Renal cortex interstitium (tissue), 11 donors: ENCODE measurements at regions not wholly inside any gene's neighbourhood (a gene's known extent, or its start where the extent isn't known, plus 50 kb on each side); places are given as distances from the start of the nearest gene placed in this dataset.
"Not testable (repeated sequence)": the region's sequence is repeated elsewhere in the genome, so short reads cannot be mapped to it uniquely, and the experiment has no call there.

Experiments used
- DNase-seq, 11 donors: peaks; one replicate each; pipeline ENCODE4 v3.0.0-alpha.2; 2013; ENCODE audit warnings: low read depth in 9 of 11, low spot score in 4 of 11; ENCODE audit errors: extremely low read depth in 1 of 11

DNA sequence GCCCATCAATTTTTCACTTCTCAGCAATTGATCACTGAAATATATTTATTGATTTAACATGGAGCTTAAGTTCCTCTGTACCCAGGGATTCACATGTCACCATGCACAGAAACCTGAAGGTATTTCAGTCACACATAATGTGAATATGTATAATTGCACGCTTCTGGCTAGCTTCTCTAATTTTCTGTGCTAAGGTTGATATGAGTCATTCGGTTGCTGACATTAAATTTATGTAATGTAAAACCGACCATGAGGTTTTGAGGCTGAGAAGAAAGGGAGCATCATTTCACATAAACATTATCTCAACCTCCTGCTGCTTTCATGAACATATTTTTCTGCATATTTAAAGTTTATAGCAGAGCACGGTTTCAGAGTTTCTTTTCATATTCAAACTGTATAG, 381.0 kb upstream of the TPK1 start:
- no peak for DNase-seq

DNA sequence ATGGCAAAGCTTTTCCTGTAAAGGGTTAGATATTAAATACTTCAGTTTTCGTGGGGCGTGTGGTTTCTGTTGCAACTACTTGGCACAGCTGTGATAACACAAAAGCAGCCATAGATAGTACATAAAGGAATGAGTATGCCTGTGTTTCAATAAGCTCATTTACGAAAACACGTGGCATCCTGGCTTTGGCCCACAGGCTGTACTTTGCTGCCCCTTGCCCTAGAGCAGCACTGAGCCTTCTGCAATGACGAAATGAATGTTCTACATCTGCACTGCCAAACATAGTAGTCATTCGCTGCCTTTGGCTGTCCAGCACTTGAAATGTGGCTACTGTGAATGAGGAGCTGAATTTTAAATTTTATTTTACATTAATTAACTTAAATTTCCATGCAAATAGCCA, 376.2 kb upstream of the TPK1 start:
- DNase-seq, result no peak

DNA sequence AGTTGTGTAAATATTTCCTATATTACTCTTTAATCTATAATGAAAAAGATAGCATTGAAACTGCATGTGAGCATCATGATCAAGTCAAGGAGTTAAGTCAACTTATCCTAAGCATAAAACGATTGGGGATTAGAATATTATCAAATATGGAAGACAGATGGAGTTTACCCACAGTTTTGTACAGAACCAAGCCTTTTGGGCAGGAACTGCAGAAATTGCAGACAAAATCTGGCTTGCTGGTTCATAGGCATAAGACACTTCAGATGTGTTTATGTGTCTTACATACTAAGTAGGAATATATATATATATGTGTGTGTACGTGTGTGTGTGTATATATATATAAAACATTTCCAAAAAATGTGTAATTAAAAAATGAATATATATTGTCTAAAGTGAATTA, 375.4 kb upstream of the TPK1 start:
- DNase-seq, result no peak

DNA sequence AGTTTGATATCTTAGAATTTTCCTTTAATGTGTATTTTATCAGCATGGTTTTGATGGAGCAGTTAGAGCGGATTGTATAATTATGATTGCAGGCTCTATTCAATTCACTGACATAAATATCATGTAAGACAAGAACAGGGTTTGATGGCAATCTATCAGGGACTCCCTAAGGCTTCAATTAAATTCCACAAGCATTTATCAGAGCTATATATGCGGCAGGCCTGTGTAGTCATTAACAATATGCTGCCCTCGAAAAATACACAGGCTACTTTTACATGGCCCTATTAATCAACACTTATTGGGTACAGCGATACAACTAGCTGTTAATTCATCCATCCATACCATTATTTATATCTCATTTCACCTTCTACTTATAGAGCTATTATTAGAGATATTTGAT, 358.1 kb upstream of the TPK1 start:
- DNase-seq, result no peak

DNA sequence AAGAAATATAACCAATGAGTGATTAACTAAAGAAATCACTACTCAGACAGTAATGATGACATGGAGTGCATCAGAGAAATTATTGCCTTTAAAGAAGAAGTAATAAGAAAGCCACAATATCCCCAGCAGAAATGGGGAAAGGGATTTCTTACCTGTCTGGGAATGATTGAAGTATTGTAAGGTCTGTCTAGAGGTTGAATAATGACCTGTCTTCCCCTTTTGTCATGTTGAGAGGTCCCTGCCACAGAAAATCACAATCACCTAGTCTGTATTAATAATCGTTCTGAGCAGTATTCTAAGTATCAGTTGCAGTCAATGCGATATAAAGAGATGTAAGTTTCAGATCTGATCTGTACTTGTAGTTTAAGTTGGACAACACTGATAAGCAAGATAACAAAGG, 349.1 kb upstream of the TPK1 start:
- no peak for DNase-seq

DNA sequence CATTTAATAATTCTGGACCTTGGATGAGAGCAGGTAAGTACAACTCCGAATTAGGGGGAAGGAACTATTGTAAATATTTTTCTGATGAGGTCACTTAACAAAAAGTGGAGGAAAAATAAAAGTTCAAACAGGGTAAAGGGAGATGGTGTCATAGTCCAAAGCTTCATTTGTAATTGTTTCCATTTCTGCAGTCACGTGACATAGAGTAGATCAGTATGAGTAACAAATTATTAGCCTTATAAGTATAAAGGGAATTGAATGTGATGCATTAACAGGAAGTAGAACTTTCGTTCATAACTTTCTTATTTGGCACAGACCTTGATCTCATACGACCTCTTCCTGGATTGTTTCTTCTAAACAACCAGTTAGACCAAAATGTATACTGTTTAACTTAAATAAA, 347.2 kb upstream of the TPK1 start:
- no peak for DNase-seq

DNA sequence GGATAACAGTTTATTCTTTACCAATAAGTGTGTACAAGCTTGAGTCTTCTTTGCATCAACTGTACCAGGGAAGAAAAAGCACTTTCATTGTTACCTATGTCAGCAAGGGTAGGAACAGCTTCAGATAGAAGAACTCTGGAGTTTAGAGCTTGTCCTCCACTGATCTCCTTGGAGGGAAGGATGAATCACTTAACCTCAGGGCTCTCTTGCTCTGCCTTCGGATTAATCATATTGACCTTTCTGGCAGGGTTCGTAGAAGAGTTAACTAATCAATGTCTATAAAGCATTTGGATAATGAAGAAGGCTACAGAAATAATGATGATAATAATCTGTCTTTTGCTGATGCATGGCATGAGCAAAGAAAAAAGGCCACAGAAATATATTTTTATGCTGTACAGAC, 339.5 kb upstream of the TPK1 start:
- no peak for DNase-seq

DNA sequence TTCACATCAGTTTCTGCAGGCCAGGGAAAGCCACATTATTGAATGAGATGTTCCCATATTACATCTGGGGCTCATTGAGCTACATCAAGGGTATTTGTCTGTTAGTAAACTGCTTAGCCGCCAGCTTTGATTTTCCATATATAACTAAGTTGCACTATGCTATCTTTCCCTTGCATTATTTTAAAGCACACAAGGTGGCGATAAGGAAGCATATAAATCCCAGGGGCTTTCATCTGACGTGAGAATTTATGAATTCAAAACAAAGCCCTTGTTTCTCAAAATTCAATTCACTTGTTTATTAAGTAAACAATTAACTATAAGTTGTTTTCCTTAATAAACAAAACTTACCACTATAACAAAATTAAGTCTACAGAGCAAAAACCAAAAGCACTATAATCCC, 334.1 kb upstream of the TPK1 start:
- DNase-seq, result peak in 1 of 11 donors; percentile 4

DNA sequence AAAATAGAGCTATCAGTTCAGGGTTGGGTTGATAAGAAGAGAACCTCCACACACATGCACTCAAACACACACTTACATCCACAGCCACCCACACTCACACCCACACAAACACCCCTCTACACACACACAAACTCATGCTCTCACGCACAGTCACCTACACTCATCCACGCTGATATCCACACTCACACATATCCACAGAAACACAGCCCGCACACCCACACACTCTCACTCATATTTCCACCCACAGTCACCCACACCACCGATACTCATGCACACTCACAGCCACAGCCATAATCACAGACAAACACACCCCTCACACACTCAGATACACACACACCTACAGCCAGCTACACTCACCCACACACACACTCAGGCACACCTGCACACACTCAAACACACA, 333.0 kb upstream of the TPK1 start:
- no peak for DNase-seq

DNA sequence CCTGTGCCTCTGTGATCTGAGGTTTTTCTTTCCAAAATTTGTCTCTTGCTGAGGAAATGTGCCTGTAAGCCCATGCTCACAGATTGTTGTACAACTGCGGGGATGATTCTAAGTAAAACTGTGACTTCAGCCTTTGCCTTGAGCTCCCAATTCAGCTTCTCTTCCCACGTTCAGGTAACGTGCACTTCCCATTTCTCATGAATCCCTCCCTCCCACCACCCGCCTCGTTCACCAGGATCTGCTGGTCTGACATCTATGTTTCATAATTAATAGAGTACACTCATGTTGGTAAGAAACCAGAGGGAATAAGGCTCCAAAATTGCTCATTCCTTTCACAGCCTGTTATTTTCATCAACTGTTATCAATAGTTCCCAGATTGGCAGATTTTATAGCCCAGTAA, 332.6 kb upstream of the TPK1 start:
- no peak for DNase-seq

DNA sequence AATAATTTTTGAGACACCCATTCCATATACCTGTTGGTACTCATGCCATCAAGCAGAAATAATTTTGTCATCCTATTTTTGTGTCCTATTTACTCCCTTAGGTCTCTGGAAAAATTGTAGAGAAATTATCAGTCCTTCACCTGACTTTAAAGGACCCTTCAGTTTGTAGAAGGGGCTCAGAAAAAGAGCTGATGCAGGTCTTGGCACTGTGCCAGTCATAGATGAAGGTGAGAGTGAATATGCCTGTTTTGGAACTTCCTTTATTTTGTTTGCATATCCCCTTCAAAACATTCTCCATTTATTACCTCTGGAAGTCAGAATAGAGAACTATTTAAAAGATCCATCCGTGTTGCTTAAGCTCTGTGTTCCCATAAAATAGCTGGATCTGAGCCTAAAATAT, 321.0 kb upstream of the TPK1 start:
- no peak for DNase-seq

DNA sequence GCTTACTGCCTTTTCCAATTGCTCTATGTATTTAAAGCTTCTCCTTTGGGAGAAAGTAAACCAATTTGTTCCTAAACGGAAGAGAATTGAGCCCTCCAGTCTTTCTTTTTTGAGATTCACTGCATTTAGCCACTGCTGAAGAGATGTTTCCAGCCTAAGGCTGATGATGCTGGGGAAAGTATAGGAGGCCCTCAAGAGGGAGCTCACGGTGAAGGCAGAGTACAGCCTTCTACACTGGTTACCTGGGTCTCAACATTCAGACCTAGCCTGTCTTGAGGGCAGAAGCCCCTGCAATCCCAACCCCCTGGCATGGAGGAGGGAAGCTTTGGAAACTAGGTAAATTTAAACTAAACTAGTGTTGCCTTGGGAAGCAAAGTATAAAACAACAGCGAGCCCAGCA, 316.7 kb upstream of the TPK1 start:
- no peak for DNase-seq

DNA sequence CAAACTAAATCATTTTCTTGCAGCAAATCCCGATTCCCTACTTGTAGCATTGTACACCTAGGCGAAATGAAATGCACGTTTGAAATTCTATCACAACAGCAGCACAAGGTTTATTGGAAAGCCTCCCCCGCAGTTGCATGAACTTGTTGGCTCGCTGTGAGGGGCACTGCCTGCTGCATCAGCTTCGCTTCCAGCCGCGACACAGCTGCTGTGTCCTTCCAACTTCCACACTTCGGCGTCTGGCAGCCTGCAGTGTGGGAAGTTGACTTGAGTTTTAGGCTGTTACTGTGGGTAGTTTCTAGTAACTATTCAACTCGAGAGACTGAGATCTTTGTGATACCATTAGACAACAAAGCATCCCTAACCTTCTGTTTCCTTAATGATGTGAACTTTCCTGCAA, 315.8 kb upstream of the TPK1 start:
- peak in 1 of 11 donors; percentile 5 for DNase-seq

DNA sequence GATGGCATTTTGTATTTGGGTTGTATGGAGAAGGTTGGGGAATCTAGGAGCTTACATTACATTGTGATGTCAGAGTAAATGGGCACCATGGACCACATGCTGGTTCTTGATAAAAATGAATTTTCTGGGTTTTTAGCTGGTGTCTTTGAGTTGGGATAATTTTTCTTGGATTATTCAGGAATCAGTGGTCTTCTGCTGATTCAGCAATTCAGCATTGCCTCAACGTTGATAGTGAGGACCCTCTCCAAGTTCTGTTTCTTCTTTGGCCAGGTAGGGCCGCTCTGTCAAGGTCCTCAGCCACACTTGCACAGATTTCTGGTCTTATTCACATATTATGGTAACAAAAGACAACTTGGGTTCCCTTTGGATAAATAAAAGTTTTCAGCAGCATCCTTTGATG, 312.0 kb upstream of the TPK1 start:
- no peak for DNase-seq

DNA sequence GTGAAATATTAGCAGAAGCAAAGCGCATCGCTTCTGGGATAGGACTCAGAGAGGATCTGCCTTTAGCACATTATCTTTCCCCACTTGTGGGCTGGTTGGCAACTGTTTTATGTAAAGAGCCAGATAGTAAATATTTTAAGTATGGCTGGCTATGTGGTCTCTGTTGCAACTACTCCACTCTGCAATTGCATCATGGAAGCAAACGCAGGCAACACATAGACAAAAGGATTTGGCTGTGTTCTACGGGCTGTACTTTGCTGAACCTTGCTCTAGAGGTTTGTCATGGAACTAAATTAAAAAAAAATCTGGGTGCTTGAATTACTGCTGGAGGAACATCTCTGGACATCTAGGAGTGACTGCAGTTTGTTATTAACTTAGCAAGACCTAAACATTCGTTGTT, 307.8 kb upstream of the TPK1 start:
- DNase-seq, result no peak

DNA sequence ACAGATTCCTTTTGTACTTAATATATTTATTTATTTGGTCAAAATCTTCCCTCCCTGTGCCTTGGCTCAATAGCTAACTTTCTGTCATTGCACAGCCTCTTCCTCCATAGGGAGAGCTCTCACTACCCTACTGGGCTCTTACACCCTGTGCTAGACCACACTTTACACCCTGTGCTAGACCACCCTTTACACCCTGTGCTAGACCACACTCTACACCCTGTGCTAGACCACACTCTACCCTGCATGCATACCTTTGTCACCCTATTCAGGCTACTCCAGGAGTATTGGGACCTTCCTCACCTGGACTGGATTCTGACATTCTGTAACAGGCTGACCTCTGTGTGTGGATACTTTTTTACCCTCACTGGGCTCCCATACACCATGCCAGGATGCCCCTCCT, 298.5 kb upstream of the TPK1 start:
- no peak for DNase-seq

DNA sequence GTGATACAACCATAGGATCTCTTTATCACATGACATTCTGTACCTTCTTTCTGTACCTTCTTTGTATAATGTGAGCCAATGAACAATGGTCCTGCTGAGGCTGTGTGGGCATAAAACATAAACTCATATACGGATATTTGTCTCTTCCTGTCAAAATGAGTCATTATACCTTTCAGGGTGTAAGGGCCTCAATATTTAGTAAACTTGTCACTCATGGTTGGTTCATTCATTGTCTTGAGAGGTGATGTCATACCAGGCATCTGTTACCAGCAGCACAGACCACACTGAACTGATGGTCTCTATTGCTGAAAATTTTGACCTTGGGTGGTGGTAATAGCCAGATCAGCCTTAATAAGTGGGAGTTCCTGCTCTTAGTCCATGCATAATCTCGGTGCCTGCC, 287.6 kb upstream of the TPK1 start:
- no peak for DNase-seq

DNA sequence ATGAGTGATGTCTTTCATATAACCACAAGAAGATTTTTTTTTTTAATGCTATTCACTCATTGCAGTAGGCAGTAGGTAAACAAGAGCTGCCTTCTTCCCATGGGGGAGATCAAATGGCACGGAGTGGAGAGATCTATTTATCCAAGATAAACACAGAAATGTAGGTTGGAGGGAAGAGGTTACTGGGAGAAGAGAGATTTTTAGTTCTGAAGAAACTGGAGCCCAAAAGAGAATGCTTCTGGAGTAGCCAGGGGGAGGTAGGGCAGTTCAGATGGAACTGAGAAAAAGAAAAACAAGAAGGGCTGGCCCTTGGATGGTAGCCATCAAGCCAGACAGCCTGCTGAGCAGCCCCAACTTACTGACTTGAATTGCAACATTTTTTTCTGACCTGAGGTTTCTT, 270.1 kb upstream of the TPK1 start:
- peak in 5 of 11 donors; percentile 1 to 16 (median 8) for DNase-seq

DNA sequence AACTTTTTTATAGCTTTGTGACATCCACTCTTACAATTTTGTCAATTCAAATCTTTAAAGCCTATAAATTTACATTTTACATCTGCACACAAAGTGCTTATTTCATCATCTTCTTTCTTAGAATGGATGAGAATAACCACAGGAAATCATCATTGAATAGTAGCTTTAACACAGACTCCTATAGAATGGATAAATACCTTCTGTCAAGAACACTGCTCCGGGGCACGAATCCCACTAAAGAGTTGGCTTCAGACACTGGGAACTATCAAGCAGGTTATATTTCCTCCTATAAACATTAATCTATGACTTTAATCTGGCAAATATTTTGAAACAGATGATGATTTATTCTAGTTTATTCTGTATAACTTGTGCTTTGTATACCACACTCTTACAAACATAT, 269.7 kb upstream of the TPK1 start:
- no peak for DNase-seq

DNA sequence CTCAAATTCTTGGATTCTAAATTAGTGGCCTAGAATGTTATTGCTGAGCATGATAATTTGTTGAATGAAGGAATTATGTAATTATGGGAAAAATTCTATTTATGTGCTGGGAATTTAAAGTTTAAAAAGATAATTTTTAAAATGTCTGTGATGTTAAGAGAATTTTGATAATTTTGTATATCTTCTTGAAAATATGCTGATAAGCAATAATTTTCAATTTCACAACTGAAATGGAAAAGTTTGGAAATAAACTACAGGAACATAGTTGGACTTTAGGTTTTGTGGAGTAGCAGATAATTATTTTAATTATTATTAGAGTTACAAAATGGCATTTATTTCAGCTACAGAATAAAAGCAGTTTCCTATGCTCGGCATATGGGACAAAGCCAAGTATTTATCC, 268.5 kb upstream of the TPK1 start:
- DNase-seq, result no peak

DNA sequence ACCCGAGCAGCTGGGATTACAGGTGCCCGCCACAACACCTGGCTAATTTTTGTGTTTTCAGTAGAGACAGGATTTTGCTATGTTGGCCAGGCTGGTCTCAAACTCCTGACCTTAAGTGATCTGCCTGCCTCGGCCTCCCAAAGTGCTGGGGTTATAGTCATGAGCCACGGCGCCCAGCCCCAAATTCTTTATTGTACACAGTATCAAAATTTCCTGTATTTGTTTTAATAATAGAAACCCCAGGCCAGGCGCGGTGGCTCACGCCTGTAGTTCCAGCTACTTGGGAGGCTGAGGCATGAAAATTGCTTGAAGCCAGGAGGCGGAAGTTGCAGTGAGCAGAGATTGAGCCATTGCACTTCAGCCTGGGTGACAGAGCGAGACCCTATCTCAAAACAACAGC, 266.3 kb upstream of the TPK1 start:
- DNase-seq, result not testable (repeated sequence)

DNA sequence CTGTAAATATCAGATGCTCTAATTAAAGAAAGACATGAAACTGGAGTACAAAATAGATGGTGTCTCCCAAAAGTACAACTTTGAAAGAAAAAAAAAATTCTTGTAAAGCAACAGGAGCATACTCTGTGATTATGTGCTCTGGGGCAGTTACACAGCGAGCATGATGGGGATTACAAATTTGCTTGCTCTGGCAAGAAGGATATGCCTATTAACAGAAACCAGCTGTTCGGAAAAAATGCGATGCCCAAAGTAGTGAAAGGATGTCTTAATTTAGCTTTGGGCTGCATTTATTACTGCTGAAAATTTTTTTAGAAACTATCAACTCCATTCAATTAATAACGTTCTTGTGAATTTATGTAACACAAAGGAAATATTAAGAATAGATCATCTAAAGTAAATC, 256.9 kb upstream of the TPK1 start:
- no peak for DNase-seq
